ENCODE measurements at regions not wholly inside any gene's neighbourhood (a gene's known extent, or its start where the extent isn't known, plus 50 kb on each side); places are given as distances from the start of the nearest gene placed in this dataset.

DNA sequence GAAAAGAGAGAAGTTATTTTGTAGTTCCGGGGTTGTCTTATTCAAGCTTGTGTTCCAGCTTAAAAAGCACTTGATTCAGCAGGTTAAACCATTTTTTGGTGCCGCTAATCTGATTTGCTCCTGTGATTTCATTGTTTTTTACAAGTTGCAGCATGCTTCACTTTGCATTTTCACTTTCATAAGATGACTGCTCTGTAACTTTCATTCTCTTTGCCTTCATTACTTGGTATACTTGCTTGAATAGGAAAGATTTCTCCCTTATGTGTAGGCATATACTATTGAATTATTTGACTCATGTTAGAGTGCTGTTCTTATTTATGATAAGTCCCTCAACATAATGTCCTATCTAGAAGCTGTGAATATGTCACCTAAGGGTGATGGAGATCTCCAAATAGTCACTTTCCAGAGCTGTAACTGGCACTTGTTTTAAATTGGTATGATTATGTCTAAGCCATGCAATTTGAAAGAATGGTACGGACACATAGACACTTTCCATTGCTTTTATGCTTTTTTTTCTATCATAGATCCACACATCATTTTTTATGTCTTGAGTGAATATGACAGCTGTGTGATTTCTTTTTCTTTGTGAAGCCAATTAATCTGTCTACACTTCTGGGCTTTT is 254.5 kb downstream of the DSEL start:
- TF ChIP-seq, protein P1, sequence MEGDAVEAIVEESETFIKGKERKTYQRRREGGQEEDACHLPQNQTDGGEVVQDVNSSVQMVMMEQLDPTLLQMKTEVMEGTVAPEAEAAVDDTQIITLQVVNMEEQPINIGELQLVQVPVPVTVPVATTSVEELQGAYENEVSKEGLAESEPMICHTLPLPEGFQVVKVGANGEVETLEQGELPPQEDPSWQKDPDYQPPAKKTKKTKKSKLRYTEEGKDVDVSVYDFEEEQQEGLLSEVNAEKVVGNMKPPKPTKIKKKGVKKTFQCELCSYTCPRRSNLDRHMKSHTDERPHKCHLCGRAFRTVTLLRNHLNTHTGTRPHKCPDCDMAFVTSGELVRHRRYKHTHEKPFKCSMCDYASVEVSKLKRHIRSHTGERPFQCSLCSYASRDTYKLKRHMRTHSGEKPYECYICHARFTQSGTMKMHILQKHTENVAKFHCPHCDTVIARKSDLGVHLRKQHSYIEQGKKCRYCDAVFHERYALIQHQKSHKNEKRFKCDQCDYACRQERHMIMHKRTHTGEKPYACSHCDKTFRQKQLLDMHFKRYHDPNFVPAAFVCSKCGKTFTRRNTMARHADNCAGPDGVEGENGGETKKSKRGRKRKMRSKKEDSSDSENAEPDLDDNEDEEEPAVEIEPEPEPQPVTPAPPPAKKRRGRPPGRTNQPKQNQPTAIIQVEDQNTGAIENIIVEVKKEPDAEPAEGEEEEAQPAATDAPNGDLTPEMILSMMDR (conservative IDR thresholded peaks at IDR 0.05), result no peak
- Mint-ChIP-seq H3K27me3 (ENCODE audit: insufficient read depth) (no peaks in the 10 kb centered on the region), H3K4me3 (no peak overlapping the region), H3K4me1 (peaks cover 7% of the 10 kb centered on the region), H3K36me3 (ENCODE audit: low read depth) (no peaks in the 10 kb centered on the region), H3K9me3 (no peaks in the 10 kb centered on the region), H3K27ac (no peak overlapping the region)
- no peak for DNase-seq
- WGBS, 2 experiments (ENCODE audit: insufficient coverage in 1 of 2, insufficient read length in 1 of 2), result 88 to 96% methylated on average over 2 of the region's 3 CpGs
- Histone ChIP-seq H3K9ac (ENCODE audit: extremely low read depth, low read length, poor library complexity, severe bottlenecking) (no peak overlapping the region), H3K27ac (ENCODE audit: low read depth, low read length) (no peak overlapping the region), H3K36me3 (ENCODE audit: control insufficient read depth, insufficient read depth, low read length) (no peaks in the 10 kb centered on the region), H3K4me3 (ENCODE audit: low read length) (no peak overlapping the region), H3K27me3 (ENCODE audit: control insufficient read depth, insufficient read depth, low read length, poor library complexity, severe bottlenecking) (no peaks in the 10 kb centered on the region), H3K9me3 (ENCODE audit: control insufficient read depth, low read length) (no peaks in the 10 kb centered on the region), H3K4me1 (ENCODE audit: control insufficient read depth, insufficient read depth, low read length) (peaks cover 6% of the 10 kb centered on the region)

DNA sequence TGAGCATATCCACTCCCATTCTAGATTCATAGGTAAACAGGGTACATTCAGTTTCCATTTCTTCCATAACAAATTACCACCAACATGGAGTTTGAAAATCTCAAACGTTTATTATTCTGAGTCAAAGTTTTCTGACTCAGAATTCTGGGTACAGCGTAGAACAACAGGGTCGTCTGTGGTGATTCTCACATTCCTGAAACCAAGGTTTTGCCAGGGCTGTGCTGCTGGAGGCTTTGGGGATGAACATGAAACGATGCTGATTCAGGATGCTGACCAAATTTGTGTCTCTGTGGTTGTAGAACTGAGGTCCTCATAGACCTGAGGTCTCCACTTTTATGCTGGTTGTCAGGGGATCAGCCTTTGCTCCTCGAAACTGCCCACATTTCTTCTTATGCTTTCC is 255.7 kb downstream of the DSEL start:
- Histone ChIP-seq H3K27ac (ENCODE audit: low read depth, low read length) (no peak overlapping the region), H3K27me3 (ENCODE audit: control insufficient read depth, insufficient read depth, low read length, poor library complexity, severe bottlenecking) (no peaks in the 10 kb centered on the region), H3K9ac (ENCODE audit: extremely low read depth, low read length, poor library complexity, severe bottlenecking) (no peak overlapping the region), H3K9me3 (ENCODE audit: control insufficient read depth, low read length) (no peaks in the 10 kb centered on the region), H3K4me3 (ENCODE audit: low read length) (no peak overlapping the region), H3K4me1 (ENCODE audit: control insufficient read depth, insufficient read depth, low read length) (peaks cover 6% of the 10 kb centered on the region), H3K36me3 (ENCODE audit: control insufficient read depth, insufficient read depth, low read length) (no peaks in the 10 kb centered on the region)
- DNase-seq, result no peak
- TF ChIP-seq, protein P1 (conservative IDR thresholded peaks at IDR 0.05), result no peak
- H3K27me3 Mint-ChIP-seq (ENCODE audit: insufficient read depth), result no peaks in the 10 kb centered on the region
- no peak overlapping the region for H3K4me3 Mint-ChIP-seq
- peaks cover 4% of the 10 kb centered on the region for H3K4me1 Mint-ChIP-seq
- WGBS, 2 experiments (ENCODE audit: insufficient coverage in 1 of 2, insufficient read length in 1 of 2), result 91 to 100% methylated on average over 4 to 5 of the region's 5 CpGs
- H3K9me3 Mint-ChIP-seq, result no peaks in the 10 kb centered on the region
- no peak overlapping the region for H3K27ac Mint-ChIP-seq
- H3K36me3 Mint-ChIP-seq (ENCODE audit: low read depth), result no peaks in the 10 kb centered on the region

DNA sequence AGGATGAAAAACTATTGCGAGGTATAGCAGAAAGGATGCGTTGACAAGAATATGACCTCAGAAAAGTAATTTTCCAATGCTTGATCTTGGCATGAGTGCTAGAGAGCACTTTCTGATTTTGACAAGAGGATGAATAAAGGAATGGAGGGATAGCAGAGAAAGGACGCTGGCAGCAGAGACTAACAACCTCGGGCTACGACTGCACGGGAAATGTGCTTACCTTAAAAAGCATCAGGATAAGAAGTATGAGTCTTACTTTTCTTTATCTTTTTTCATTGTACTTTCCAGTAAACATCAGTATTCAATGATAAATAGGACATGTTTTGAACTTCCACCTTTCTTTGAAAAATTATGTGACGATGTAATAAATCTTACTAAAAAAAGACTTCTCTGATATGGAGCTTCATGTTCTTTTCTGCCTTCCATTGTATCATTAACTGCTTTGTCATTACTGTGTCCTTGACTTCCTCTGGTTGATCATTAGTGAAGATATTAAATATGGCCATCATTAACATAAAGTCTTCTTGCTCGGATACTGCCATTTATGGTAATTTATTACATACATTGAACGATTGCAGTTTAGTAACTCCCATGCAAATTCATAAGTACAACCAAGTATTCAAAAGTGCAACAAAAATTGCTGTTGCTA is 265.6 kb downstream of the DSEL start:
- Histone ChIP-seq H3K4me1 (ENCODE audit: control insufficient read depth, insufficient read depth, low read length) (no peaks in the 10 kb centered on the region), H3K9ac (ENCODE audit: extremely low read depth, low read length, poor library complexity, severe bottlenecking) (no peak overlapping the region), H3K4me3 (ENCODE audit: low read length) (no peak overlapping the region), H3K9me3 (ENCODE audit: control insufficient read depth, low read length) (no peaks in the 10 kb centered on the region), H3K36me3 (ENCODE audit: control insufficient read depth, insufficient read depth, low read length) (no peaks in the 10 kb centered on the region), H3K27ac (ENCODE audit: low read depth, low read length) (no peak overlapping the region), H3K27me3 (ENCODE audit: control insufficient read depth, insufficient read depth, low read length, poor library complexity, severe bottlenecking) (no peaks in the 10 kb centered on the region)
- TF ChIP-seq, protein P1 (conservative IDR thresholded peaks at IDR 0.05), result no peak
- H3K27ac Mint-ChIP-seq, result no peak overlapping the region
- no peaks in the 10 kb centered on the region for H3K36me3 Mint-ChIP-seq (ENCODE audit: low read depth)
- H3K9me3 Mint-ChIP-seq, result no peaks in the 10 kb centered on the region
- H3K4me1 Mint-ChIP-seq, result no peaks in the 10 kb centered on the region
- no peak overlapping the region for H3K4me3 Mint-ChIP-seq
- H3K27me3 Mint-ChIP-seq (ENCODE audit: insufficient read depth), result no peaks in the 10 kb centered on the region
- 96 to 97% methylated on average over 5 to 9 of the region's 9 CpGs for WGBS, 2 experiments (ENCODE audit: insufficient coverage in 1 of 2, insufficient read length in 1 of 2)
- DNase-seq, result no peak

All from endodermal cell (in vitro differentiated cells).